ENCODE measurements at regions not wholly inside any gene's neighbourhood (a gene's known extent, or its start where the extent isn't known, plus 50 kb on each side); places are given as distances from the start of the nearest gene placed in this dataset.

- TF ChIP-seq EZH2 (IDR thresholded peaks at IDR 0.05; ENCODE audit: borderline replicate concordance, low read depth, low read length, poor library complexity, severe bottlenecking) (no peak), CTCF (conservative IDR thresholded peaks at IDR 0.05; ENCODE audit: low read depth, low read length) (no peak)
Measured at GRCh38 chr4:181770971-181771370, 472.2 kb upstream of the TENM3 start.
